ENCODE measurements at regions not wholly inside any gene's neighbourhood (a gene's known extent, or its start where the extent isn't known, plus 50 kb on each side); places are given as distances from the start of the nearest gene placed in this dataset.

DNA sequence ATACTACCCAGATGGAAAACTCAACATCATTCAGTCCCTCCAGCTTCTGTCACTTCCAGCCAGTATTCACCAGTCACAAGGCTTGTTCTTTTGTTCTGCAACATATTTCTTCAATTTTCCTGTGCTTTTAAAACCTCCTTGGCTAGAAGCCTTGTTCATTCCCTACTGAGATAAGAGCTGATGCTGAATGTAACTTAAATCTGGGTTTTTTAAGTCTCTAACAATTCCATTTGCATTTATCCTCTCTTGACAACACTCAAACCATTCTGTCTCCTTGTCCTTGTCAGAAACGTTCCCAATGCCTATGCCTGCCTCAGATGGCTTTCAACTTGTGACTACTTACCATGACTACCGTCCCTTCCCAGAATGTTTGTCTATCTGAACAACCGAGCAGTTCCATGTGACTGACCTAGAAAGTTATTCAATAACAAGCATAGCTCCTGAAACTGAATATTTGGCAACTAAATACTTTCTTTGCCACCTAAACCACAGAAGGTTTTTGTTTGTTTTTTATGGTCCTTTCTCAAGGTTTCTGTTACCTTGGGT is 682.9 kb upstream of the GALNTL6 start:
- DNase-seq (ENCODE audit: extremely low spot score in 2 of 2): no peak
- H3K4me1 ChIP-seq: no peaks in the 10 kb centered on the region
- no peak overlapping the region for H3K27ac ChIP-seq
- H3K9me3 ChIP-seq: no peaks in the 10 kb centered on the region
- H3K4me3 ChIP-seq: no peak overlapping the region
- intact Hi-C loops (cut with DNase I): no loop called here
- no peak for TF ChIP-seq POLR2AphosphoS5 (IDR thresholded peaks at IDR 0.05; ENCODE audit: insufficient read depth in 1 of 2, low read depth in 1 of 2)
- TF ChIP-seq, protein P1, sequence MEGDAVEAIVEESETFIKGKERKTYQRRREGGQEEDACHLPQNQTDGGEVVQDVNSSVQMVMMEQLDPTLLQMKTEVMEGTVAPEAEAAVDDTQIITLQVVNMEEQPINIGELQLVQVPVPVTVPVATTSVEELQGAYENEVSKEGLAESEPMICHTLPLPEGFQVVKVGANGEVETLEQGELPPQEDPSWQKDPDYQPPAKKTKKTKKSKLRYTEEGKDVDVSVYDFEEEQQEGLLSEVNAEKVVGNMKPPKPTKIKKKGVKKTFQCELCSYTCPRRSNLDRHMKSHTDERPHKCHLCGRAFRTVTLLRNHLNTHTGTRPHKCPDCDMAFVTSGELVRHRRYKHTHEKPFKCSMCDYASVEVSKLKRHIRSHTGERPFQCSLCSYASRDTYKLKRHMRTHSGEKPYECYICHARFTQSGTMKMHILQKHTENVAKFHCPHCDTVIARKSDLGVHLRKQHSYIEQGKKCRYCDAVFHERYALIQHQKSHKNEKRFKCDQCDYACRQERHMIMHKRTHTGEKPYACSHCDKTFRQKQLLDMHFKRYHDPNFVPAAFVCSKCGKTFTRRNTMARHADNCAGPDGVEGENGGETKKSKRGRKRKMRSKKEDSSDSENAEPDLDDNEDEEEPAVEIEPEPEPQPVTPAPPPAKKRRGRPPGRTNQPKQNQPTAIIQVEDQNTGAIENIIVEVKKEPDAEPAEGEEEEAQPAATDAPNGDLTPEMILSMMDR (IDR thresholded peaks at IDR 0.05): no peak
- no peak for TF ChIP-seq POLR2A (IDR thresholded peaks at IDR 0.05)
- no peaks in the 10 kb centered on the region for H3K36me3 ChIP-seq
- H3K27me3 ChIP-seq: no peaks in the 10 kb centered on the region

DNA sequence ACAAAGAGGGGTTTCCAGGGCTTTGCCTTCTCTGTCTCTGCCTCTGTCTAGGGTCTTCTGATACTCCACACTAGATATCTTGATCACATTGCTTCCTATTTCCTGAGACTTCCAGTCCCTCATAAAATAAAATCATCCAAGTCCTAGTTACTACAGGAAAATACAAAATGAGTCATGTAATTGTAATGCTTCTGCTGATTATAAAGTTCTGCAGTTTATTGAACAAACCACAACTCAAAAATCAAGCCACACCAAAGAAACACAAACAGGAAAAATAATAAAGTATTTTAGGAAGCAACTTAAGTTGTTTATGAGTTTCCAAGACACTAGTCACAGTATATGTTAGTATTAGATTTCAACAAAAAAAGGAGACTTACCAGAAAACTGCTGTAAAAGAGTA is 695.1 kb upstream of the GALNTL6 start:
- no peaks in the 10 kb centered on the region for H3K36me3 ChIP-seq
- TF ChIP-seq POLR2A (IDR thresholded peaks at IDR 0.05): no peak
- no peak for TF ChIP-seq POLR2AphosphoS5 (IDR thresholded peaks at IDR 0.05; ENCODE audit: insufficient read depth in 1 of 2, low read depth in 1 of 2)
- TF ChIP-seq, protein P1 (IDR thresholded peaks at IDR 0.05): no peak
- H3K27ac ChIP-seq: no peak overlapping the region
- no peaks in the 10 kb centered on the region for H3K27me3 ChIP-seq
- no peaks in the 10 kb centered on the region for H3K9me3 ChIP-seq
- H3K4me1 ChIP-seq: no peaks in the 10 kb centered on the region
- no peak overlapping the region for H3K4me3 ChIP-seq
- DNase-seq (ENCODE audit: extremely low spot score in 2 of 2): no peak
- intact Hi-C loops (cut with DNase I): no loop called here

DNA sequence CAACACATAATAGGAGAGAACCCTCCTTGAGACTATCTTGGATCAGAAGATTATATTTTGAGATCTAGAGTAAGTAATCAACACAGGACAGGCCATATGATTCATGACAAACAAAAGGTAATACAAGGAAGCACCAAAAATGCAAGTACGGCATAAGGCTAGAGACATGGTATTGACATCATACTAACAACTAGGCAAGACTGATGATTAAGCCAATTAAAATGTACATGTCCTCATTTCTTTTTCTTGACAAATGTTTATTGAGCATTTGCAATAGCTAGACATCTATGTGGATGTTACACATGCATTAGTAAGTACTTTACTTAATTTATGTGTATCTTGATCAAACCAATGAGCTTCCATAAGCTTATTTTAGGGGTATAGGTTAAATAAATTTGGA is 695.7 kb upstream of the GALNTL6 start:
- Histone ChIP-seq H3K4me1 (no peaks in the 10 kb centered on the region), H3K4me3 (no peak overlapping the region), H3K9me3 (no peaks in the 10 kb centered on the region), H3K27ac (no peak overlapping the region), H3K27me3 (no peaks in the 10 kb centered on the region), H3K36me3 (no peaks in the 10 kb centered on the region)
- DNase-seq (ENCODE audit: extremely low spot score in 2 of 2): no peak
- TF ChIP-seq, protein P1 (IDR thresholded peaks at IDR 0.05): no peak
- no peak for TF ChIP-seq POLR2A (IDR thresholded peaks at IDR 0.05)
- TF ChIP-seq POLR2AphosphoS5 (IDR thresholded peaks at IDR 0.05; ENCODE audit: insufficient read depth in 1 of 2, low read depth in 1 of 2): no peak
- intact Hi-C loops (cut with DNase I): no loop called here

DNA sequence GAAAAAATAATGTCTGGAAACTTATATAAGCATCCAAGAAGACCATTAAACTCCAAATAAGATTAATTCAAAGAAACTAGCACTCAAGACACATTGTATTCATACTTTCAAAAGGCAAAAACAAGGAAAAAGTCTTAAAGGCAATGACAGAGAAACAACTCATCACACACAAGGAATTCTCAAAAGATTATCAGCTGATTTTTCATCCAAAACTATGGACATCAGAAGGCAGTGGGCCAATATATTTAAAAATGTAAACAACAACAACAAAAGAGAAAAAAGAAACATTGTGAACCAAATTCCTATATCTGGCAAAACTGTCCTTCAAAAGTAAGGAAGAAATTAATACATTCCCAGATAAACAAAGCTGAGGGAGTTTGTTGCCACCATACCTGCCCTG is 711.4 kb upstream of the GALNTL6 start:
- DNase-seq (ENCODE audit: extremely low spot score in 2 of 2): no peak

DNA sequence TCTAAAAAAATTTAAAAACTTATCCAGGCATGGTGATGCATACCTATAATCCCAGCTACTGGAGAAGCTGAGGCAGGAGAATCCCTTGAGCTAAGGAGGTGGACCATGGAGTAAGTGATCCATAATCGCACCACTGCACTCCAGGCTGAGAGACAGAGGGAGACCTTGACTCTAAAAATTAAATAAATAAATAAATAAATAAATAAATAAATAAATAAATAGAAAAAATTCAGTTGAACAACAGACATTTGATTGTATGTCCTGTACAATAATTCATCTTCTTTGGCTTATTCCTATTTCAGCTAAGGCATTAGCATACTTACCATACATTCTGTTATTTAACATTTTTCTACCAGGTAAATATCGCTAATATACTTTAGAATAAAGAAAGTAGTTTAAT is 726.1 kb upstream of the GALNTL6 start:
- Histone ChIP-seq H3K27me3 (no peaks in the 10 kb centered on the region), H3K27ac (no peak overlapping the region), H3K9me3 (no peaks in the 10 kb centered on the region), H3K4me1 (no peaks in the 10 kb centered on the region), H3K4me3 (no peak overlapping the region), H3K36me3 (no peaks in the 10 kb centered on the region)
- intact Hi-C loops (cut with DNase I): no loop called here
- DNase-seq (ENCODE audit: extremely low spot score in 2 of 2): no peak
- TF ChIP-seq POLR2A (IDR thresholded peaks at IDR 0.05) (no peak), POLR2AphosphoS5 (IDR thresholded peaks at IDR 0.05; ENCODE audit: insufficient read depth in 1 of 2, low read depth in 1 of 2) (no peak)
- TF ChIP-seq, protein P1 (IDR thresholded peaks at IDR 0.05): no peak

More for the DNA sequence above, 711.4 kb upstream of the GALNTL6 start:
- intact Hi-C loops (cut with DNase I): no loop called here
- H3K4me3 ChIP-seq: no peak overlapping the region
- no peak for TF ChIP-seq POLR2A (IDR thresholded peaks at IDR 0.05)
- TF ChIP-seq, protein P1 (IDR thresholded peaks at IDR 0.05): no peak
- TF ChIP-seq POLR2AphosphoS5 (IDR thresholded peaks at IDR 0.05; ENCODE audit: insufficient read depth in 1 of 2, low read depth in 1 of 2): no peak
- no peaks in the 10 kb centered on the region for H3K9me3 ChIP-seq
- H3K4me1 ChIP-seq: no peaks in the 10 kb centered on the region
- no peaks in the 10 kb centered on the region for H3K27me3 ChIP-seq
- H3K27ac ChIP-seq: no peak overlapping the region
- H3K36me3 ChIP-seq: no peaks in the 10 kb centered on the region
